ENCODE measurements at regions not wholly inside any gene's neighbourhood (a gene's known extent, or its start where the extent isn't known, plus 50 kb on each side); places are given as distances from the start of the nearest gene placed in this dataset.

DNA sequence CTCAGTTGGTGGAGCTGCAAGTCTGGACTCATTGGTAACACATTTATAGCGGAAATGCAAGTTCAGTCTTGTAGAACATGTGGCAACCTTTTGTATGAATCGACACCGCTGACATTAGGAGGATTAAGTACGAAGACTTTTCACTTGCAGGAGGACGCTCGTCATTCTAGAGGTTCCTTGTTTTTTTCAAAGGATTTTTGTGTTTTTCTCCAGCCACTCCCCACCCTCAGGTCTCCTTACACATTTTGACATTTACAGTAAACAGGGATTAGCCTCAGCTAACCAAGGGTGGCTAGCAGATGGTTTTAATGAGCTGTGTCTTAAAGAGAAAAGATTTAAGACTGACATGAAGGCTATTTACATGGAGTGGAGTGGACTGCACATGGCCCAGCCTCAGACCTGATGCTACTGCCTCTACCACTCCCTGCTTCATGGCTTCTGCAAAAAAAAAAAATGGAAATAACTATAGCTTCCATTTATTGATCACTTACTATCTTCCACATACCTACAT, 173.8 kb downstream of the TRIB2 start:
- TF ChIP-seq, protein P1, sequence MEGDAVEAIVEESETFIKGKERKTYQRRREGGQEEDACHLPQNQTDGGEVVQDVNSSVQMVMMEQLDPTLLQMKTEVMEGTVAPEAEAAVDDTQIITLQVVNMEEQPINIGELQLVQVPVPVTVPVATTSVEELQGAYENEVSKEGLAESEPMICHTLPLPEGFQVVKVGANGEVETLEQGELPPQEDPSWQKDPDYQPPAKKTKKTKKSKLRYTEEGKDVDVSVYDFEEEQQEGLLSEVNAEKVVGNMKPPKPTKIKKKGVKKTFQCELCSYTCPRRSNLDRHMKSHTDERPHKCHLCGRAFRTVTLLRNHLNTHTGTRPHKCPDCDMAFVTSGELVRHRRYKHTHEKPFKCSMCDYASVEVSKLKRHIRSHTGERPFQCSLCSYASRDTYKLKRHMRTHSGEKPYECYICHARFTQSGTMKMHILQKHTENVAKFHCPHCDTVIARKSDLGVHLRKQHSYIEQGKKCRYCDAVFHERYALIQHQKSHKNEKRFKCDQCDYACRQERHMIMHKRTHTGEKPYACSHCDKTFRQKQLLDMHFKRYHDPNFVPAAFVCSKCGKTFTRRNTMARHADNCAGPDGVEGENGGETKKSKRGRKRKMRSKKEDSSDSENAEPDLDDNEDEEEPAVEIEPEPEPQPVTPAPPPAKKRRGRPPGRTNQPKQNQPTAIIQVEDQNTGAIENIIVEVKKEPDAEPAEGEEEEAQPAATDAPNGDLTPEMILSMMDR (IDR thresholded peaks at IDR 0.05; ENCODE audit: borderline replicate concordance, extremely low read depth, low read length, poor library complexity, severe bottlenecking) = no peak
- TF ChIP-seq EZH2 (IDR thresholded peaks at IDR 0.05; ENCODE audit: borderline replicate concordance, low read depth, low read length, severe bottlenecking) = no peak
